ENCODE measurements at regions not wholly inside any gene's neighbourhood (a gene's known extent, or its start where the extent isn't known, plus 50 kb on each side); places are given as distances from the start of the nearest gene placed in this dataset.

DNA sequence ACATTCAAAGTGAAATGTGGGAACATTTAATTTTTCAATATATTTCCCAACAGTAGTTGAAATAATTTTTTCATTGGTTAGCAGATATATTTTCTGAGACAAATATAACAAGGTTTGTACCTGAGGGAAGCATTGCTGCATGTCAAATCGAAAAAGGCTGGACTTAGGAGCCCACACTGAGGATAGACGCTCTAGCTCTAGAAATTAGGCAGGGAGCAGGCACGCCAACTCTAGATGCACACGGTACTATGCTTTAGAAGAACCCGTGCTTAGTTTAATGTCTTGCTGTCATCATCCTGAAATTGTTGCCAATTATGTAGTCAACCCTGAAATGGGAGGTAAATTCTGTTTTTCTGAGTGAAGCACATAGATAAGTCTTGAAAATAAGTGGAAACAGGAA lies 731.1 kb upstream of the ZNF804A start:
- TF ChIP-seq, protein P1, sequence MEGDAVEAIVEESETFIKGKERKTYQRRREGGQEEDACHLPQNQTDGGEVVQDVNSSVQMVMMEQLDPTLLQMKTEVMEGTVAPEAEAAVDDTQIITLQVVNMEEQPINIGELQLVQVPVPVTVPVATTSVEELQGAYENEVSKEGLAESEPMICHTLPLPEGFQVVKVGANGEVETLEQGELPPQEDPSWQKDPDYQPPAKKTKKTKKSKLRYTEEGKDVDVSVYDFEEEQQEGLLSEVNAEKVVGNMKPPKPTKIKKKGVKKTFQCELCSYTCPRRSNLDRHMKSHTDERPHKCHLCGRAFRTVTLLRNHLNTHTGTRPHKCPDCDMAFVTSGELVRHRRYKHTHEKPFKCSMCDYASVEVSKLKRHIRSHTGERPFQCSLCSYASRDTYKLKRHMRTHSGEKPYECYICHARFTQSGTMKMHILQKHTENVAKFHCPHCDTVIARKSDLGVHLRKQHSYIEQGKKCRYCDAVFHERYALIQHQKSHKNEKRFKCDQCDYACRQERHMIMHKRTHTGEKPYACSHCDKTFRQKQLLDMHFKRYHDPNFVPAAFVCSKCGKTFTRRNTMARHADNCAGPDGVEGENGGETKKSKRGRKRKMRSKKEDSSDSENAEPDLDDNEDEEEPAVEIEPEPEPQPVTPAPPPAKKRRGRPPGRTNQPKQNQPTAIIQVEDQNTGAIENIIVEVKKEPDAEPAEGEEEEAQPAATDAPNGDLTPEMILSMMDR (IDR thresholded peaks at IDR 0.05) = no peak
- TF ChIP-seq GATA2 (CRISPR knock-in tag; IDR thresholded peaks at IDR 0.05) (no peak), POLR2AphosphoS5 (IDR thresholded peaks at IDR 0.05; ENCODE audit: low read depth, low read length) (no peak), RFX5 (IDR thresholded peaks at IDR 0.05; ENCODE audit: low read length) (no peak), FOXM1 (IDR thresholded peaks at IDR 0.05; ENCODE audit: low read depth) (no peak), JUND (IDR thresholded peaks at IDR 0.05) (no peak), CHD2 (IDR thresholded peaks at IDR 0.05; ENCODE audit: low read length, partially characterized antibody) (no peak), EZH2phosphoT487 (IDR thresholded peaks at IDR 0.05; ENCODE audit: borderline replicate concordance, low read depth) (no peak), EP300 (IDR thresholded peaks at IDR 0.05; ENCODE audit: borderline replicate concordance in 1 of 2, low read depth in 1 of 2, low read length in 1 of 2) (no peak), FOXJ3 (CRISPR knock-in tag; IDR thresholded peaks at IDR 0.05) (no peak)
- TF ChIP-seq, protein P2, sequence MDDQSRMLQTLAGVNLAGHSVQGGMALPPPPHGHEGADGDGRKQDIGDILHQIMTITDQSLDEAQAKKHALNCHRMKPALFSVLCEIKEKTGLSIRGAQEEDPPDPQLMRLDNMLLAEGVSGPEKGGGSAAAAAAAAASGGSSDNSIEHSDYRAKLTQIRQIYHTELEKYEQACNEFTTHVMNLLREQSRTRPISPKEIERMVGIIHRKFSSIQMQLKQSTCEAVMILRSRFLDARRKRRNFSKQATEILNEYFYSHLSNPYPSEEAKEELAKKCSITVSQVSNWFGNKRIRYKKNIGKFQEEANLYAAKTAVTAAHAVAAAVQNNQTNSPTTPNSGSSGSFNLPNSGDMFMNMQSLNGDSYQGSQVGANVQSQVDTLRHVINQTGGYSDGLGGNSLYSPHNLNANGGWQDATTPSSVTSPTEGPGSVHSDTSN (IDR thresholded peaks at IDR 0.05) = no peak
- TF ChIP-seq, protein P3, sequence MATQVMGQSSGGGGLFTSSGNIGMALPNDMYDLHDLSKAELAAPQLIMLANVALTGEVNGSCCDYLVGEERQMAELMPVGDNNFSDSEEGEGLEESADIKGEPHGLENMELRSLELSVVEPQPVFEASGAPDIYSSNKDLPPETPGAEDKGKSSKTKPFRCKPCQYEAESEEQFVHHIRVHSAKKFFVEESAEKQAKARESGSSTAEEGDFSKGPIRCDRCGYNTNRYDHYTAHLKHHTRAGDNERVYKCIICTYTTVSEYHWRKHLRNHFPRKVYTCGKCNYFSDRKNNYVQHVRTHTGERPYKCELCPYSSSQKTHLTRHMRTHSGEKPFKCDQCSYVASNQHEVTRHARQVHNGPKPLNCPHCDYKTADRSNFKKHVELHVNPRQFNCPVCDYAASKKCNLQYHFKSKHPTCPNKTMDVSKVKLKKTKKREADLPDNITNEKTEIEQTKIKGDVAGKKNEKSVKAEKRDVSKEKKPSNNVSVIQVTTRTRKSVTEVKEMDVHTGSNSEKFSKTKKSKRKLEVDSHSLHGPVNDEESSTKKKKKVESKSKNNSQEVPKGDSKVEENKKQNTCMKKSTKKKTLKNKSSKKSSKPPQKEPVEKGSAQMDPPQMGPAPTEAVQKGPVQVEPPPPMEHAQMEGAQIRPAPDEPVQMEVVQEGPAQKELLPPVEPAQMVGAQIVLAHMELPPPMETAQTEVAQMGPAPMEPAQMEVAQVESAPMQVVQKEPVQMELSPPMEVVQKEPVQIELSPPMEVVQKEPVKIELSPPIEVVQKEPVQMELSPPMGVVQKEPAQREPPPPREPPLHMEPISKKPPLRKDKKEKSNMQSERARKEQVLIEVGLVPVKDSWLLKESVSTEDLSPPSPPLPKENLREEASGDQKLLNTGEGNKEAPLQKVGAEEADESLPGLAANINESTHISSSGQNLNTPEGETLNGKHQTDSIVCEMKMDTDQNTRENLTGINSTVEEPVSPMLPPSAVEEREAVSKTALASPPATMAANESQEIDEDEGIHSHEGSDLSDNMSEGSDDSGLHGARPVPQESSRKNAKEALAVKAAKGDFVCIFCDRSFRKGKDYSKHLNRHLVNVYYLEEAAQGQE (IDR thresholded peaks at IDR 0.05; ENCODE audit: low read depth, low read length) = no peak

Measured in SK-N-SH (cell line).